Vagina (tissue), 2 donors: ENCODE measurements at regions not wholly inside any gene's neighbourhood (a gene's known extent, or its start where the extent isn't known, plus 50 kb on each side); places are given as distances from the start of the nearest gene placed in this dataset.

ENCODE experiments used
- POLR2A ChIP-seq, 2 donors: fragments of 450-650 bp; IDR thresholded peaks; one replicate each; pipeline ENCODE4 v1.6.1; 2017; ENCODE audit warnings: antibody characterized with exemption in 2 of 2, mild to moderate bottlenecking in 2 of 2, moderate library complexity in 2 of 2
- TF ChIP-seq, protein P1 (sequence below), 3 experiments: fragments of 450-650 bp in 2 of 3; fragments of 200-600 bp in 1 of 3; sonication (generic) in 1 of 3; IDR thresholded peaks; one replicate each; pipeline ENCODE4 v1.5.1; 2017 to 2019; ENCODE audit warnings: antibody characterized with exemption in 3 of 3, mild to moderate bottlenecking in 2 of 3, moderate library complexity in 2 of 3

- TF ChIP-seq POLR2A (IDR thresholded peaks at IDR 0.05), result no peak
- TF ChIP-seq, protein P1, sequence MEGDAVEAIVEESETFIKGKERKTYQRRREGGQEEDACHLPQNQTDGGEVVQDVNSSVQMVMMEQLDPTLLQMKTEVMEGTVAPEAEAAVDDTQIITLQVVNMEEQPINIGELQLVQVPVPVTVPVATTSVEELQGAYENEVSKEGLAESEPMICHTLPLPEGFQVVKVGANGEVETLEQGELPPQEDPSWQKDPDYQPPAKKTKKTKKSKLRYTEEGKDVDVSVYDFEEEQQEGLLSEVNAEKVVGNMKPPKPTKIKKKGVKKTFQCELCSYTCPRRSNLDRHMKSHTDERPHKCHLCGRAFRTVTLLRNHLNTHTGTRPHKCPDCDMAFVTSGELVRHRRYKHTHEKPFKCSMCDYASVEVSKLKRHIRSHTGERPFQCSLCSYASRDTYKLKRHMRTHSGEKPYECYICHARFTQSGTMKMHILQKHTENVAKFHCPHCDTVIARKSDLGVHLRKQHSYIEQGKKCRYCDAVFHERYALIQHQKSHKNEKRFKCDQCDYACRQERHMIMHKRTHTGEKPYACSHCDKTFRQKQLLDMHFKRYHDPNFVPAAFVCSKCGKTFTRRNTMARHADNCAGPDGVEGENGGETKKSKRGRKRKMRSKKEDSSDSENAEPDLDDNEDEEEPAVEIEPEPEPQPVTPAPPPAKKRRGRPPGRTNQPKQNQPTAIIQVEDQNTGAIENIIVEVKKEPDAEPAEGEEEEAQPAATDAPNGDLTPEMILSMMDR (IDR thresholded peaks at IDR 0.05), result no peak
Measured at GRCh38 chrX:36847496-36847895, 160.7 kb upstream of the FAM47C start.
